Hepatocyte (in vitro differentiated cells): ENCODE measurements at regions not wholly inside any gene's neighbourhood (a gene's known extent, or its start where the extent isn't known, plus 50 kb on each side); places are given as distances from the start of the nearest gene placed in this dataset.

Source experiments
- EZH2 ChIP-seq: fragments of 200-600 bp; sonication (generic); IDR thresholded peaks from 2 replicates; pipeline ENCODE4 v1.6.1; 2016; ENCODE audit warnings: antibody characterized with exemption, mild to moderate bottlenecking, borderline replicate concordance
- TF ChIP-seq, protein P1 (sequence below): fragments of 200-600 bp; sonication (generic); IDR thresholded peaks from 2 replicates; pipeline ENCODE4 v1.5.1; 2016; ENCODE audit warnings: antibody characterized with exemption, mild to moderate bottlenecking; ENCODE audit not compliant: poor library complexity

DNA sequence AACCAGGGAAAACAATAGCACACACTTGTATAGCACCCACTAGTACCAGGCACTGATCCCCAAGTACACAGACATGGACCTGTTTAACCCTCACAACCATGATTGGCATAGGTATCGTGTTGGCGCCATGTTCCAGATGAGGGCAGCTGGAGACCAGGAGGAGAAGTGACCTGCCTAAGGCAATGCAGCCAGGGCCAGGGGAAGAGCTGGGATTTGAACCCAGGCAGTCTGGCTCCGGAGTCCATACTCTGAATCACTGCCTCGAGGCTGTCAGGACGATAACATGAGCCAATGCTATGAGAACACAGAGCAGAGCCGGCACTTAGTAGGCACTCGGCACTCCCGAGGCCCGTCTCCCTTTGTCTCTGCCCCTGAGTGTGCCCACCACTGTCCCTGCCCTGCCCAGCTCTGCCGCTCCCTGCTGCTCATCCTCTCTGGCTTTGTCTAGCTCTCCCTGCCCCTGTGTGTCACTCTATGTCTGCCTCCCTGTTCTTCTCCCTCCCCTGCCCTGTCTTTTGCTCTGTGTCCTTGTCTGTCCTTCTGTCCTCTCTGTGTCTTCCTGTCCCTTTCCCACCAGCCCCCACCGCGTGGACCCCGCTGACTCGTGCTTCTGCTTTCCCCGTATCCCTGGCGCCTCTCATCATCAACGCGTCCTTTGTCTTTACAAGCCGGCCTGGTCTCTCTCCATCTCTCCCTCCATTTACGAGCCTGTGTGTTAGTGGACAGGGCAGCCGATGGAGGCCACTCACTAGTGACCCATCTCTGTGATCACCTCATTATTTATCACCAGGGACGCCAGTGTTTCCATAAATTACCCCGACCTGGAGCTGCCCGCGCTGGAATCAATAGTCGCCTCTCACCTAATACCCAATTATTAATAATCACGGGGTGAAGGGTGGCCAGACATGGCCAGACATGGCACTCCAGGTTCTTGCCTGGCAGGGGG, 99.4 kb upstream of the MVB12B start:
- TF ChIP-seq, protein P1, sequence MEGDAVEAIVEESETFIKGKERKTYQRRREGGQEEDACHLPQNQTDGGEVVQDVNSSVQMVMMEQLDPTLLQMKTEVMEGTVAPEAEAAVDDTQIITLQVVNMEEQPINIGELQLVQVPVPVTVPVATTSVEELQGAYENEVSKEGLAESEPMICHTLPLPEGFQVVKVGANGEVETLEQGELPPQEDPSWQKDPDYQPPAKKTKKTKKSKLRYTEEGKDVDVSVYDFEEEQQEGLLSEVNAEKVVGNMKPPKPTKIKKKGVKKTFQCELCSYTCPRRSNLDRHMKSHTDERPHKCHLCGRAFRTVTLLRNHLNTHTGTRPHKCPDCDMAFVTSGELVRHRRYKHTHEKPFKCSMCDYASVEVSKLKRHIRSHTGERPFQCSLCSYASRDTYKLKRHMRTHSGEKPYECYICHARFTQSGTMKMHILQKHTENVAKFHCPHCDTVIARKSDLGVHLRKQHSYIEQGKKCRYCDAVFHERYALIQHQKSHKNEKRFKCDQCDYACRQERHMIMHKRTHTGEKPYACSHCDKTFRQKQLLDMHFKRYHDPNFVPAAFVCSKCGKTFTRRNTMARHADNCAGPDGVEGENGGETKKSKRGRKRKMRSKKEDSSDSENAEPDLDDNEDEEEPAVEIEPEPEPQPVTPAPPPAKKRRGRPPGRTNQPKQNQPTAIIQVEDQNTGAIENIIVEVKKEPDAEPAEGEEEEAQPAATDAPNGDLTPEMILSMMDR = no peak
- no peak for TF ChIP-seq EZH2
